NCI-H460 (cell line): ENCODE measurements at regions not wholly inside any gene's neighbourhood (a gene's known extent, or its start where the extent isn't known, plus 50 kb on each side); places are given as distances from the start of the nearest gene placed in this dataset.
"Not testable (repeated sequence)": the region's sequence is repeated elsewhere in the genome, so short reads cannot be mapped to it uniquely, and the experiment has no call there.

Experiments
- DNase-seq: peaks from one replicate; pipeline ENCODE4 v3.0.0-alpha.2; 2016; ENCODE audit warnings: low read depth; ENCODE audit errors: extremely low read depth

DNA sequence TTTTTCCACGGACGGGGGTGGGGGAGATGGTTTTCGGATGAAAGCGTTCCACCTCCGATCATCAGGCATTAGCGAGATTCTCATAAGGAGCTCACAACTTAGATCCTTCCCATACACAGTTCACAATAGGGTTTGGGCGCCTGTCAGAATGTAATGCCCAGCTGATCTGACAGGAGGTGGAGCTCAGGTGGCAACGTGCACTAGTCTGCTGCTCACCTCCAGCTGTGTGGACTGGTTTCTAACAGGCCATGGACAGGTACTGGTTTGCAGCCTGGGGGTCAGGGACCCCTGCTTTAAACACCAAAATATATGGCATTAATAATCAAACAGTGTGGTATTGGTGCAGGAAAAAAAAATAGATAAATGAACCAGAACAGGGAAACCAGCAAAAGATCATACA lies 157.5 kb upstream of the NLRP1 start:
- no peak for DNase-seq

DNA sequence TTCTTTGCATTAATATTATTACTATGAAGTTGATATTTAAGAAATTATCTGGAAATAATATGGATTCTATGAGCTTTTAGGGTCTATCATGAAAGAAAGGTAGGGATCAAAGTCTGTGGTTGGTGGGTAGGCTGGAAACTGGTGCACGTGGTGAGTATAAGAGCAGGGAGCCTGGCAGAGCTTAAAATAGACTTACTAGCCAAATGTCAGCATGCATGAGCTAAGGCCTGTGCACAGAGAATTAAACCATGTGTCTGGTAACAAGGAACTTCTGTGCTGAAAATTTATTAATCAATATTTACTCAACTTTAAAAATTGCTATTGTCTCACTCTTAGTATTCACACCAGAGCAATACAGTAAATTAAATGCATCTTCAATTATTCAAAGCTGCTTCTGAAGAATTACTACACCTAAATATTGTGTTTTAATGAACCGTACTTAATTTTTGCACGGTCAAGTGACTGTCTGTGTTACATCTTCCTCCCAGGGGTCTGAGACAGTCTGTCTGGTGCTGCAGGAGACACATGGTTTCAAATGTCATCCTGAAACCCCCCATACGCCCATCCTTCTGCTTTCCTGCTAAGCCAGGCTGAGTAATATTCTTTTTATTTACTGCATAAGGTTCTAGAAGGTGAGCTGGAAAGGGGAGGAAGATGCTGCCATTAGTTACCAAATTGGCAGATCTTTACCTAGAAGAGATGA lies 161.0 kb upstream of the NLRP1 start:
- no peak for DNase-seq

DNA sequence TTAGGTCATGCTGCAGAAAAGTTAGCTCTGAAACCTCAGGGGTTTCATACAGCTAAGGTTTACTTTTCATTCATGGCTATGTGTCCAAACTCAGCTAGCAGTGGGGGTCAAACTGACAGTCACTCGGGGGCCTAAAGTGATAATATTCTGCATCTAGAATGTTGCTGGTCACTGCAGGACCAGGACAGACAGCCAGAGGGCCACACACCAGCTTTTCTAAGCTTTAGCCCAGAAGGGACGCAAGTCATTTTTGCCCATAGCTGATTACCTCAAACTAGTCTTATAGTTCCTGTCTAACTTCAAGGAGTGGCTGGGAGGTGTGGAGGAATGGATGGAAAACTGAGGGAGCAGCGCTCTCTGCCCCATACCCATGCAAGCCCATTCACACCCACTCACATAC lies 163.0 kb upstream of the NLRP1 start:
- DNase-seq, result no peak

DNA sequence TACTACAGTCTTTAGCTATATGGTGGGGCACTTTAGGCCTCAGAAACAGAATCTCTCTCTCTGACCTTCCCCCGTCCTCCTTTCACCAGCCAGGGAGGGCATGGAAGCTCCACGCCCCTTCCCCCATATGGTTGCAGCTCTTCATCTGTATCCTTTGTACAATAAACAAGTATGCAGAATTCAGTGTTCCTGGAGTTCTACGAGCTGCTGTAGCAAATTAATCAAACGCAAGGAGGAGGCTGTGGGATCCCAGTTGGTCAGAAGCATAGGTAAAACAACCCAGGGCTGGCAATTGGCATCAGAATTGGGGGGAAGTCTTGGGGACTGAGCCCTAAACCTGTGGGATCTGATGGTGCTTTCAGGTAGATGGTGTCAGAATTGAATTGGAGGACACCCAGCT lies 163.7 kb upstream of the NLRP1 start:
- no peak for DNase-seq

DNA sequence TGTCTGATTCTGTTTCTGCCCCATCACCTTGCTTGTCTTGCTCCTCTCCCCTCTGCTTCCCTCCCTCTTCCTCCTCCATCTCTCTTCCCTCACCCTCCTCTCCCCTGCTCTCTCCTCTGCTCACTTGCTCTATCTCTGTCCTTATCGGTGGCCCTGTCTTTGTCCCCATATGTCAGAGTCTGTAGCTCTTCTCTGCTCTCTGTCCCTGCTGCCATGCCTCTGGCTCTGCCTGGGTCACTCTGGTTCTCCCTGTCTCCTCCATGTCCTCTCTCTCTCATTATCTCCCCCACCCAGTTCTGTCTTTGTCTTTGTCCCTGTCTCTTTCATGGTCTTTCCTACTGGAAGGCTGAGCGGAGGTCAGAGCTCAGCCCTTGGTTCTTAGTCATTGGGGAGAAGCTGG lies 169.1 kb upstream of the NLRP1 start:
- DNase-seq, result no peak

DNA sequence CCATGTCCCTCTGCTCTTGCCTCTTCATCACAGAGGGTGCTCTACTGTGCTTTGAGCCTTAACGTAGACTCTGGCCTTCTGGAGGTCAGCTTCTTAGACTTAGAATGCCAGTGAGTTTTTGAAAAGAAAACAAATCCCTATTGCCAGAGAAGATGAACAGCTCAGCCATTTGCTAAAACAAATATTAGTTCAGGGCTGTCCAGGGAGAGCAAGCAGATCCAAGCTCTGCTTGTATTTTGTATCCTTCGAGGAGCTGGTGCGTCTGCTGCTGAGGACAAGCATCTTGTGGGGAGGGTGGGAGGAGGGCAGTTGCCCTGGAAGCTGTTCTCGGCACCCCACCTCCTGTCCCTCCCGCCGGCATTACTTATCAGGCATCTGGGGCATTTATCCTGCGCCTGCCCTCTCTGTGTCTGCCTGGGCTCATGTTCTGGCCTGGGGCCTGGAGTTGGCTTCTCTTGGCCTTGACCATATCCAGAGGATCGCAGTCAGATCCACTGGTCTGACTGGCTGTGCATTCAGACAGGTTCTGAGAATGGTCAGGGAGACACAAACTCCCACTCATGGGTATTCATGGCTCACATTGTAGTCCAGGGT lies 173.1 kb upstream of the NLRP1 start:
- no peak for DNase-seq

DNA sequence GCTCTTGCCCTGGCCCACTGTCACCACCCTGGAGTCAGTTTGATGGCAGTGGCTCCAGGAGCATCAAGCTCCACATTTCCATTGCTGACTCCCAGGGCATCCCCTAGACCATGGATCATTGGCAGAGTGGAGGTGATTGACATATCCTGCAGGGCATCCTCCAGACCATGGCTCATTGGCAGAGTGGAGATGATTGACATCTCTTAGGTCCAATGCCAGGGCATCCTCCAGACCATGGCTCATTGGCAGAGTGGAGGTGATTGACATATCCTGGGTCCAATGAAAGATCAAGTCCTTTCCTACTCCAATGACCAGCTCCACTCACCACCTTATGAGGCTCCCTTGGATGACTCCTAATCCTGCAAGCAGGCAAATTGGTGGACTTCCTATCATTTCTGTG lies 174.3 kb upstream of the NLRP1 start:
- no peak for DNase-seq

DNA sequence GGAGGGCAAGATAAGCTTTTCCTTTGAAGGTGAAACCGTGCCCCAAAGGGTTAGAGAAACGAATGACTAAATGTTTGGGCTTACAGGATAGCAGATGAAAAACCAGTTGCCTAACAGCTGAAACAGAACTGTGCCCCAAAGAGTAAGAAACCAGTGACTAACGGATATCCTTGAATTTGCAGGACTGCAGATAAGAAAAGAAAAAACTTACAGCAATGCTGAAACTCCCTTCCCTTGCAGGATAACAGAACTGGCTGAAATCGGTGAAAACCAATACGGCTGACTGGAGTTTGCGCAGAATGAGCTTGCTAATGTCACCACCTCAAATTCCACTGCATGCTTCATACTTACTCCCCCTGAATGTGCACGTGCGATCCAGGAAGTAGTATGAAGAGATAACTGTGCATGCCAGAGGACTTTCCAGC lies 175.2 kb upstream of the NLRP1 start:
- DNase-seq, result no peak

DNA sequence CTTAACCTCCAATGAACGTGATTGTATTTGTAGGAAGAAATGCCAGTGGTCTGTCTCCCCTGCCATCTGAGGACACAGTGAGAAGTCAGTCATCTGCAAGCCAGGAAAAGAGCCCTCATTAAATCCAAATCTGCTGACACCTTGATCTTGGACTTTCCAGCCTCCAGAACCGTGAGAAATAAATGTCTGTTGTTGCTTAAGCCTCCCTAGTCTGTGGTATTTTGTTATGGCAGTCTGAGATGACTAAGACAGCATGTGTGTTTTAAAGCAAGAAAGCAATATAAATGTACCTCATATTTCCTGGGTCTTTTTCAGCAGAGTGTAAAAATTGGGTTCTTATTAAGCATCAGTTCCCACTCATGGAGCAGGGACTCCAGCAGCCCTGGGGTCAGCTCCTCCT lies 177.9 kb upstream of the NLRP1 start:
- no peak for DNase-seq

DNA sequence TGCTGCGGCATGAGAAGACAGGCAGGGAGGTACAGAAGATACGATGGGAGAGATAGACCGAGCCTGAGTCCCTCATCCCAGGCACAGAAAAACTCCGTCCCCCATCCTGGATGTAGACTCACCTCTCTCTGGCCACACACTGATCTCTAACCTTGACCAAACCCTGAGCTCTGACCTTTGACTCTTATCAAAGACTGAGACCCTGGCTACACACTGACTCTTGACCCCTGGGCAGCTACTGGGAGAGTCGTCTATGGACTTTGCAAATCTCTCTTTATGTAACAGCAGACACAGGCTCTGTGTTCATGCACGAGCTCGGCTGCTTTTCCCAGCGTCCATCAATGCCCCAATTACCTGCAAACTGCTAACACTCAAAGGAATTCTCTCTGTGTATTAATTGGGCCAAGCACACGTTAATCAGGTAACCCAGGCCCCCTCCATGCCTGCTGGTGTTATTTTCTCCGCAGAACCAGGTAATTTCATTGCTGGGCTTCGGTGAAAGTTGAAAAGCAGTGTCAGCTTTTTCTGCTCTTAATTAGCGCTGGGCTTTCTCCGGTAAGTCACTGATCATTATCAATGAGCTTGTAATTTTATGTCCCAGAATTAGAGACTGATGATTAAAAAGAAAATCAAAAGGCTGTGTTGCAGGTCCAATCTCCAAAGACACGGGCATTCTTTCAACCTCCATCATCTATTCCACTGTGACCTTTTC lies 179.4 kb upstream of the NLRP1 start:
- DNase-seq, result no peak

DNA sequence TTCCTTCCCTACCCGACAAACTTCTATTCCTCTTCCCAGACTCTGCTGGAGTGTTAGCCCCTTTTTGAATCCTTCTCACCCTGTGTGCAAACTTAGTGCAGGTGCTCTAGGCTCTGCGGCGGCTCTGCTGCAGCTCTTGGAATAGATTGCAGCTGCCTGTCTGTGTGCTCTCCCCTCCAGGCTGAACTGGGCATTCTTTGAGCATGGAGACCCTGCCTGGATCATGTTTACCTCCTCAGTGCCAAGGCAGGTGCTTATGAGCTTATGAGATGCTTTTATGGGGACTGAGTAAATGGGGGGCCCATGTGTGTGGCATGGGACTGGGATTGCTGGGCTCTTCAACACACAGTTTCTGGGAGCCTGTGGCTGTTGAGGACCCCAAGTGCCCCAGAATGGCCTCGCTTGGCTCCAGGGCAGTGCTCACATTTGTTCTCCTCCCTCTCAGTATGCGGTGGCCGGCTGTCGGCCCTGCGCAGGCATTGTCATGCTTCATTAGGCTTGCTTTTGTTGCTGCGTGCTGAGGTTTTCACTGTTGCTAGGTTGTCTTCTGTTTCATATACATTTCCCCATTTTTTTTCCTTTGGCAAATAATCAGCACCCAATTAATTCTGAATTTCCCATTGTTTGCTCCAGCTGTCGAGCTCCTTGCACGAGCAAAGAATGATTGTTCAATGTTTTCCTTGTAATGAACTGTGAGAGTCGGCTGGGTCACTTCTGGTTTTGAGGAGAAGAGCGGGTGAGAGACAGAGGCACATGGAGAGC lies 185.5 kb upstream of the NLRP1 start:
- no peak for DNase-seq

DNA sequence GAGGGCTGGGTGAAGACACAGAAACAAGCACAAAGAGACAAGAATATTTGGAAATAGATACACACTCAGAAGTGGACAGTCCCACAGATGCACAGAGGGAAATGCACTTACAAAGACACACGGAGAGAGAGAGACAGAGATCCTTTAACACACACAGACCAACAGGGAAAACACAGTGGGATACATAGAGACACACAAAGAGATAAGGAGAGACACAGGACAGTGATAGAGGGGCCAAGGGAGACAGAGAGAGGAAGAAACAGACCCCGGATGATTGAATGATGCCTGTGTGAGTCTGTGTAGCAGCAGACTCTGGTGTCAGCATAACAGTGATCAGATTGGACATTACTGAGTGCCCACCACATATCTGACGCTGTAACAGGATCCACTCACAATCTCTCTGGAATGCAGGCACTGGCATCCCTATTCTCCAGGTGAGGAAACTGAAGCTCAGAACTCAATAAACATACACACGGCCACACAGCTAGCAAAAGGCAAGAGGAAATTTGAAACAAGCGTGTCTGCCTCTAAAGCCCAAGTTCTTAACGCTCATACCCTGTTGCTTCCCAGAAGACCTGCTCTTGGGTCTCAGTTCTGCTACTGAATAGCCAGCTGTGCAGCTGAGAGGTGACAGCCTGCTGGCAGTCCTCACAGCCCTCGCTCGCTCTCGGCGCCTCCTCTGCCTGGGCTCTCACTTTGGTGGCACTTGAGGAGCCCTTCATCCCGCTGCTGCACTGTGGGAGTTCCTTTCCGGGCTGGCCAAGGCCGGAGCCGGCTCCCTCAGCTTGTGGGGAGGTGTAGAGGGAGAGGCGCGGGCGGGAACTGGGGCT lies 186.3 kb upstream of the NLRP1 start:
- no peak for DNase-seq

DNA sequence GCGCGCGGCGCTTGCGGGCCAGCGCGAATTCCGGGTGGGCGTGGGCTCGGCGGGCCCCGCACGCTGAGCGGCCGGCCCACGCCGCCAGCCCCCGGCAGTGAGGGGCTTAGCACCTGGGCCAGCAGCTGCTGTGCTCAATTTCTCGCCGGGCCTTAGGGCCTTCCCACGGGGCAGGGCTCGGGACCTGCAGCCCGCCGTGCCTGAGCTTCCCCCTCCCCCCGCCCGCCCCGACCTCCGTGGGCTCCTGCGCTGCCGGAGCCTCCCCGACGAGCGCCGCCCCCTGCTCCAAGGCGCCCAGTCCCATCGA lies 186.9 kb upstream of the NLRP1 start:
- not testable (repeated sequence) for DNase-seq

DNA sequence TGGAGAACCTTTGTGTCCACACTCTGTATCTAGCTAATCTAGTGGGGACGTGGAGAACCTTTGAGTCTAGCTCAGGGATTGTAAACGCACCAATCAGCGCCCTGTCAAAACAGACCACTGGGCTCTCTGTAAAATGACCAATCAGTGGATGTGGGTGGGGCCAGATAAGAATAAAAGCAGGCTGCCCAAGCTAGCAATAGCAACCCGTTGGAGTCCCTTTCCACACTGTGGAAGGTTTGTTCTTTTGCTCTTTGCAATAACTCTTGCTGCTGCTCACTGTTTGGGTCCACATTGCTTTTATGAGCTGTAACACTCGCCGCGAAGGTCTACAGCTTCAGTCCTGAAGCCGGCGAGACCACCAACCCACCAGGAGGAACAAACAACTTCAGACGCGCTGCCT lies 187.7 kb upstream of the NLRP1 start:
- DNase-seq, result not testable (repeated sequence)

DNA sequence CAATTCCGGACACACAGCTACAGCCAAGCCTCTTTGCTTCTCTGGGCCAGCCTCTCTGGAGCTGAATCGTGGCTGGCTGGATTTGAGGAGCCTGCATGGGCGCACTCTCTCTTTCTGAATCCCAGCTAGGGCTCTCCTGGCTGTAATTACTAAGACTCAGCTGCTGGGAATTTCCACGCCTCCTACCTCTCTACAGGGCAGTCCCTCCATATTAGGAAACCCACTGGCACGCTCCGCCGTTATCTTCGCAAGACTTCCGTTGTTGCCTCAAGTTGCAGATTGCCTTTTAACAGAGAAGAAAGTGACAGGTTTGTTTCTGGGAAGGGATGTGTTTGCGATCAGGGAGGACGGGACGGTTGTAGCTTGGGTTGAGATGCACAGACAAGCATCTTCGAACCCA lies 188.4 kb upstream of the NLRP1 start:
- no peak for DNase-seq

DNA sequence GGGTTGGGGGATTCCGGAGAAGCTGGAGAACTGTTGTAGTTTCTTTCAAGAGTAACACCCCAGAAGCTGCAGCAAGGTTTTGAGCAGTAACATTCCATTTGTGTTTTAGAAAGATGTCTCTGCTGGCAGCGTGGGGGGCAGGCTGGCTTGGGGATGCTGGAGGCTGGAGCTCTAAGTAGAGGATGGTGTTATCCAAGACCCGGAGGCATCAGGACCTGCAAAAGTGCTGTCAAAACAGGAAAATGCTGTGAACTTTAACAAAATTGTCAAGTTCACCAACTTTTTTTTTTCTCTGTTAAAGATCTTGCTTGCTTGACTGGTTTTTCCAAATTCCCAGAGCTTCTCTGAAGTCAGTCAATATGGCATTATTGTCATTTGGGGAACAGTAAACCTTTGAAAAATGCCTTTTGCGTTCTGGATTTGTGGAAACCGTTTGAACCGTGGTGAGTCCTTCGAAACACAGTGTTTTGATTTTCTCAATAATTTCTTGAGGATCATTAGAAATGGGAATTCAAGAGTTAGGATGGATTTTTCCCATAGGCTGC lies 189.6 kb upstream of the NLRP1 start:
- no peak for DNase-seq

DNA sequence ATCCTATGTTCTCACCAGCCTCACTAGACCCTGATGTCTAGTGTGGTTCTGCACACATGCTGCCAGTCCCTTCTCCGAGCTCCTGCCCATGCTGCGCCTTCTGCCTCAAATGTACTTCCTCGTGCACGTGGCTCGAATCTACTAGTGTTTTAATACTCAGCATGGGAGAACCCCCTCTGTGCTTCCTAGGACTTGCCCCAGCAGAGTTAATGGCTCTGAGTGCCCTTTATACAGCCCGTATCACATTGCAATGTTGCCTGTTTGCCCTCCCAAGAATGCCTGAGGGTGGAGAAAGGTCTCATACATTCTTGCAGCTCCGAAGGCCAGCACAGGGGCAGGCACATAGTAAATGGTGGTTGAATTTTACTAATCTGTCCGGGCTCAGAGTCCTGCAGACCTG lies 190.8 kb upstream of the NLRP1 start:
- no peak for DNase-seq

DNA sequence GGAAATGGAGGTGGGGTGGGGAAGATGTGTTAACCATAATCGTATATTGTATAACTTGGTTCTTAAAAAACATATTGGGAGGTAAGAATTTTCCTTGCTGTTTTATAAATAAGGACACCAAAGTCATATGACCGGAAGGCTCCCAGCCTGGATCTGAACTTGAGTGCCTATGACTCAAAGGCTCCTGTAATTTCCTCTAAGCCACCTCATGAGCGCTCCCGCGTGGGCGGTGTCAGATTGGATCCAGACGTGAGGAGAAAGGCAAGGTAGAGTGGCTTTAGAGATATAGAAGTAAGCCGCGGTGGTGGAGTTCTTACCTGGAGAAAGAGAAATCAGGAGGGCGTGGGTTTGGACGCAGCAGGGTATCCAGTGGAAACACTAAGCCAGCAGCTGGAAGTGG lies 196.2 kb upstream of the NLRP1 start:
- DNase-seq, result no peak

DNA sequence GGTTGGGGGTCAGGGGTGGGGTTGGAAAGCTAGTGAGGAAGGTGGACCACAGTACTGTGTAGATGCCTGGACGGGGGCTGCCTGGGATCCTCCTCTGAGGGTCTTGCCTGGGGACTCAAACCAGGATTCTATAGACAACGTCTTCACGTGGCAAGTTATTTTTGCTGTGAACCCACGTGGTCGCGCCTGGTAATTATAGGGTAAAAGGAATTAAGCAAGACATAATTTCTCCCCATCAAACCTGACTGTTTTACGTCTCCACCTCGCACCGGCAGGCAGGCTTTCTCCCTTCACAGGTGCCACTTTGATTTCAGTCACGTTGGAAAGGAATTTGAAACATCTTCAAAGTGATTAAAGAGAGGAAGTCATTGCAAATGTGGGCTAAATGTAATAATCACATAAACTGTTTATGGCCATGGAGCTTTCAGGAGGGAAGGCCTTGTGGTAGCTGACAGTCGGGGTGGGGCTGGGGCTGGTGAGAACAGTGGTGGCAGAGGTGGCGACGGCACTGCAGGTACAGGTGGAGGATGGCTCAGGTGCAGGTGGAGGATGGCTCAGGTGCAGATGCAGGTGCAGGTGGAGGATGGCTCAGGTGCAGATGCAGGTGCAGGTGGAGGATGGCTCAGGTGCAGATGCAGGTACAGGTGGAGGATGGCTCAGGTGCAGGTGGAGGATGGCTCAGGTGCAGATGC lies 197.1 kb upstream of the NLRP1 start:
- DNase-seq, result no peak

DNA sequence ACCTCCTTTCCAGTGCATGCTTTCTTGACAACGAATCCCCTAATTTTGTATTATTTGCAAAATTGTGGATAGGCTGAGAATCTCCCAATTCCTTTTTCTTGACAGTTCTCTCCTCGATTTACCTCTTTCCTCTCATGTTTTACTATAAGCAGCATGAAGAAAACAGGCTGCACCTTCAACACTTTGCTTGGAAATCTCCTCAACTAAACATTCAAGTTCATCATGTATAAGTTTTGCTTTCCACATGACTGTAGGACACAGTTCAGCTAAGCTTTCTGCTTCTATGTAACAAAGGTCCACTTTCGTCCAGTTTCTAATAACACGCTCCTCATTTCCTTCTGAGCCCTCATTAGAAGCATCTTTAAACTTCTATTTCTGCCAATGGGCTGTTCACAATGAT lies 199.0 kb upstream of the NLRP1 start:
- DNase-seq, result no peak
